Peyer's patch (tissue), 4 donors: ENCODE measurements at regions not wholly inside any gene's neighbourhood (a gene's known extent, or its start where the extent isn't known, plus 50 kb on each side); places are given as distances from the start of the nearest gene placed in this dataset.

Experiments
- CTCF ChIP-seq, 6 experiments: fragments of 450-650 bp in 4 of 6; fragments of 200-600 bp in 2 of 6; sonication (generic) in 1 of 6; IDR thresholded peaks; one replicate each; pipeline ENCODE4 v1.5.1; 2017 to 2019; ENCODE audit warnings: antibody characterized with exemption in 6 of 6, mild to moderate bottlenecking in 3 of 6, moderate library complexity in 1 of 6
- POLR2A ChIP-seq, 2 donors: fragments of 450-650 bp; IDR thresholded peaks; one replicate each; pipeline ENCODE4 v1.5.1; 2017; ENCODE audit warnings: antibody characterized with exemption in 2 of 2, mild to moderate bottlenecking in 2 of 2, moderate library complexity in 2 of 2

GRCh38 chr2:187769437-187769836 lies 215.2 kb upstream of the TFPI start:
- TF ChIP-seq CTCF (IDR thresholded peaks at IDR 0.05) (no peak), POLR2A (IDR thresholded peaks at IDR 0.05) (no peak)
